ENCODE measurements at regions not wholly inside any gene's neighbourhood (a gene's known extent, or its start where the extent isn't known, plus 50 kb on each side); places are given as distances from the start of the nearest gene placed in this dataset.

GRCh38 chr2:239548451-239548871 is 147.6 kb upstream of the HDAC4 start:
- TF ChIP-seq POLR2A (IDR thresholded peaks at IDR 0.05), result no peak
- TF ChIP-seq CTCF (IDR thresholded peaks at IDR 0.05), result no peak

All from suprapubic skin (tissue), 3 donors.